ENCODE measurements at regions not wholly inside any gene's neighbourhood (a gene's known extent, or its start where the extent isn't known, plus 50 kb on each side); places are given as distances from the start of the nearest gene placed in this dataset.
A peak's percentile ranks its signal among the peaks of the same experiment; 100 is the strongest.
"Not testable (repeated sequence)": the region's sequence is repeated elsewhere in the genome, so short reads cannot be mapped to it uniquely, and the experiment has no call there.

DNA sequence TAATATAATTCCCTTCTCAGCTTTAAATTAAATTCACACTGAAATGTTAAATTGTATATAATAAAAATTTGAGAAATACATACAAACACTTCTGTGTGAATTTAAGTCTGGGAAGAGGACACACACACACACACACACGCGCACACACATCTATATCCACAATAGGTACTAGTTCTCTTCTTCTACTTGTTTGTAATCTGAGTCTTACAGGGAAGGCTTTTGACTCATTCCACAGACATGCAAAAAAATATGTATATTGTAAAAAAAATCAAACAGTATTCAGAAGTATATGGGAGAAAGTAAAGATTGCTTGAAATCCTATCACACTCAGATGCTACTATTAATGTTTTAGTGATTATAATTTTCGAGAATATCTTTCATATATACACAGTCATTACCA is 276.2 kb downstream of the MDFIC start:
- DNase-seq, result no peak

DNA sequence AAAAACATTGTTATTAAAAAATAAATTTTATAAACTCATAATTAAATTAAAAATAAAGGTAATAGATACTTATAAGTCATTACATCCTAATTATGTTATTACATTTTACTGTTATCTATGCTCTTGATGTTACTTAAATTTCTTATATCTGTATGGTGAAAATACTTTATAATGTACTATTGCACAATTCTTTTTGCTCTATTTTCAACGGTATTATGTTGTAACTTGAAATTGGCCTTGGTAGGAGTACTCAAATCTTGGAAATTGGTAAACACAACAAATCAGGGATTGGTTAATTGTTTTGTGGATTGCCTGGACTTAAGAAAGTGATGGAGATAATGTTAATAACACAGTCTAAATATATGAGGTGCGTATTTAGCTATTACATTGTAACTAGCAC is 273.3 kb downstream of the MDFIC start:
- DNase-seq, result no peak

DNA sequence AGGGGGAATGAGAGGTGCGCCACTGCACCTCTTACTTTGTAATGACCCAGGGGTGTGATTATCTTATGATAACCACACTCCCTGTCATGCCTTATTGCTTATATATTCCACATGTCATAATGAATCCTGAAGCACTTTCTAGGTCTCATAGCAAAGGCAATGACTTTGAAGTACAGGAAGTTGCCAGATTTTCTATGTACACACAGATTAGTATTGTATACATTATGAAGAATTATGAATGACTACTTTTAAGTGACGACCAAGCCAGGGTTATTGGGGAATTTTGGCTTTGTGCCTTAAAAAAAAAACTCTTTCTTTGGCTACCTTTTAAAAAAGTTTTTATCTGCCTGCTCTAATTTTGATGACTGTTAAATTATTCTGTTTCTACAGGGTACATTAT is 269.6 kb downstream of the MDFIC start:
- DNase-seq, result no peak

DNA sequence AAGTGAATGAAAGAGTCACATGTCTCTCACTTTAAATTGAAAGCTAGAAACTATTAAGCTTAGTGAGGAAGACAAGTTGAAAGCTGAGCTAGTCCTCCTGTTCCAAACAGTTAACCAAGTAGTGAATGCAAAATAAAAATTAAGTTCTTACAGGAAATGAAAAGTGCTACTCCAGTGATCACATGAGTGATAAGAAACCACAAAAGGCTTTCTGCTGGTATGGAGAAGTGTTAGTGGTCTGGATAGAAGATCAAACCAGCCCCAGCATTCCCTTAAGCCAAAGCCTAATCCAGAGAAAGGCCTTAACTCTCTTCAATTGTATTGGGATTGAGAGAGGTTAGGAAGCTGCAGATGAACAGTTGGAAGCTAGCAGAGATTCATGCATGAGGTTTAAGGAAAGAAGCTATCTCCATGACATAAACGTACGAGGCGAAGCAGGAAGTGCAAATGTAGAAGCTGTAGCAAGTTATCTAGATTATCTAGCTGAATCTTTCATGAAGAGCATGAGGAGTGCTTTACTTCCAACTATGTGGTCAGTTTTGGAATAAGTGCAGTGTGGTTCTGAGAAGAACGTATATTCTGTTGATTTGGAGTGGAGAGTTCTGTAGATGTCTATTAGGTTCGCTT is 261.6 kb downstream of the MDFIC start:
- no peak for DNase-seq

DNA sequence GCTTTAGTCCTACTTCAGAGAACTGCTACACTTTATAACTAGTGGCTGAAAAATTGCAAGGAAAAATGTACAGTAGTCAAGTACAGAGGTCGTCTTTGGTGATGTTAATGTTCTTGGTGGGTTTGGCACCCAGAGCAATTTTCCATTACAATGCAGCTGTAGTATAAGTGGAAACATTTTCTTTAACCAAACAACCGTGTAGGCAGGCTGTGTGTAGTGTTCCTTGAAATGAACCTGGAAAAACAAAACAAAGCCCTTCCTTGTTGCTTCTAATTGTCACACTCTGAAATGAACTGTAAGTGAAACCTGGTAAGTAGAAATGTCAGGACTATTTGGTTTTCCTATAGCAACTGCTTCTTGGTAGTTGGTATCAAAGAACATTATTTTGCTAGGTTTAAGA is 256.9 kb downstream of the MDFIC start:
- DNase-seq, result peak; percentile 68

DNA sequence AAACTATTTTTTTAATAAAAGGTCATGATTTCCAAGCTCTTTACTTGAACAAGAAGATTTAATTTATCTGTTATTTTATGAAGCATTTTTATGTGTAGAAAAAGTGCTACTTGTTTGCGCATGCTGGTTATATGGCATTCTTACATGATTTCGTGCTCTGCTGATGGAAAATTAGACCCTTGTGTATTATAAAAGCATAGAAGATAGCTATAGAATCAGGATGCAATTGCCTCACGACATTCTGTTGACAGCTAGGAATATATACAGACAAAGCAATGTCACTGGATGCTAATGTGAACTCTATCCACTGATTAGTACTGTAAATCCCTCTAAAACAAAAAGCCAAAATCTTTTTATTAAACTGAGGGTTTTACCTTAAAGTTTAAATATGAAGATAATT is 255.9 kb downstream of the MDFIC start:
- DNase-seq, result no peak

DNA sequence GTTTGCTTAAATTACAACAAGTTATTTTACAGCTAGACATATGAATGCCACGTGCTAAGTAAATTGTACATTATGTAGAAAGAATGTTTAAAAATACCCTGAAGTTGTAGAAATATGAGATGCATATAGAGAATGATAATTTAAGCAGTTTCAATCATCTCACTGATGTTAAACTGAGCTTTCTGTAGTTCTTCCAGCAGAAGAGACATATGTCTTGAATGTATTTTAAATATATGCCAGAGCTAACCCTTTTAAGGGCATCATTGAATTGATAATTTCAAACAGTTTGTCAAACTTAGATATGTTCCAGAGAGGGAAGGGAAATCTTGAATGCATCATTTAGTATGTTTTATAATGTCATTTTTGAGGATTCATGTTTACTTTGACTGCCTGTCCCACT is 255.2 kb downstream of the MDFIC start:
- DNase-seq, result no peak

DNA sequence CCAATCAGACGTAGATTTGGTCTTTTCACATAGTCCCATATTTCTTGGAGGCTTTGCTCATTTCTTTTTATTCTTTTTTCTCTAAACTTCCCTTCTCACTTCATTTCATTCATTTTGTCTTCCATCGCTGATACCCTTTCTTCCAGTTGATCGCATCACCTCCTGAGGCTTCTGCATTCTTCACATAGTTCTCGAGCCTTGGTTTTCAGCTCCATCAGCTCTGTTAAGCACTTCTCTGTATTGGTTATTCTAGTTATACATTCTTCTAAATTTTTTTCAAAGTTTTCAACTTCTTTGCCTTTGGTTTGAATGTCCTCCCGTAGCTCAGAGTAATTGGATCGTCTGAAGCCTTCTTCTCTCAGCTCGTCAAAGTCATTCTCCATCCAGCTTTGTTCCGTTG is 250.5 kb downstream of the MDFIC start:
- not testable (repeated sequence) for DNase-seq

DNA sequence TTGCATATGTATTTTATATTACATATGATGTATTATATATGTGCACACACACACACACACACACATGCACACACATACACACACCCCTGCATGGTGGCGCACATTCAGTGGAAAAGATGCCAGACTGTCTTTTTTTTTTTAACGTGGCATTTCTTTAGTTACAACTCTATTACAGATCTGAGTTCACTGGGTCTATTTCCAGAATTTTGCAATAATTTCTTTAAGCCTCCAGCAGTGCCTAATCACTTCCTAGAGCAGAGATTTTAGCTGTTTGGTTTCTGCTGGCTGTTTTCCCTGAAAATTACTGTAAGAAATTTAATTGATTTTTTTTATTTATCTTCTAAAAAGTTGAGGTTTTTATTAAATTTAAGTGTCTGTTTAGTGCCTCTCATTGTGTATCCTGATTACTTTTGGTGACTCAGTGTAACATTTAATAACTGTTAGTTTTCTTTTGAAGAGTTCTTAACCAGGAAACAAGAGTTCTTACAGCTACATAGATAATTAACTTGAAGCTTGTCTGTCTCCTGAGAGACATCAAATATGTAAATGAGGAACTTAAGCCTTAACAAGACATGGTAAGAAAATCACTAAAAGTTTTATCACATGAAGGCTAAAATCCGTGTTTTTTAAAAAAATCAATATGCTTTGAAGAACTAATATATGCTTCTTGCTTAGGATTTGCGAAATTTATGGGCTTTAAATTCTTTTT is 232.0 kb downstream of the MDFIC start:
- DNase-seq, result no peak

DNA sequence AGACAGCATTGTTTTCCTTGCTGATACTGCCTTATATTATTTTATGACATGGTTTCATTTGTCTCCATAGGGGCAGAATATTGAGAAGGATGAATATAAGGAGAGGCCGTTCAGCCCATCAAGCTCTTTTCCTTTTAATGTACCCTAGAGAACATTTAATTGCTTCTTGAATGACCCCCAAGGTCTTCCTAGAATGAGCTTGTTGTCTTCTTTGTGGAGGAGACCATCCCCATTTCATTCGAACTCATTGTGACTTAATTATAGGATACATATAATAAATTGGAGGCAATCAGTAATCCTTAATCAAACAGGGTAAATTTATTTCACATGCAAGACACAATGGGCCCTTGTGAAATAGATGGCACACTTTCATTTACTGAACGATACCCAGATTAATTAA is 231.3 kb downstream of the MDFIC start:
- no peak for DNase-seq

DNA sequence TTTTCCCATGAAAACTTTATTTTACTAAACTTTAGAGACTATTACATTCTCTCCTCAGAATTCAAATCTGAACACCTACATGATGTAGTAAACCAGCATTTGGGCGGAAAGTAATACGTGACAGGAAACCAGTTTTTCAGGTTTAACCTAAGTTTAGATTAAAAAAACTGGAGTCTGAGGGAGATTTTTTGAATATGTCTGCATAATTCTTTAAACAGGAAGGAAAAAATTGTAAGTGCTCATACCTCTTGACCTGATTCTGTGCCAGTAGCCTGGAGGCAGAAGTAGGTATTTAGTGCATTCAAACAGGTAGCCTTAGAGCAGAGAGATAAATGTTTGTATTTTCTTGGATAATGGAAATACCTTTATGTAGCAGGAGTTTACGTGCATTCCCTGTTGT is 224.3 kb downstream of the MDFIC start:
- peak; percentile 64 for DNase-seq

DNA sequence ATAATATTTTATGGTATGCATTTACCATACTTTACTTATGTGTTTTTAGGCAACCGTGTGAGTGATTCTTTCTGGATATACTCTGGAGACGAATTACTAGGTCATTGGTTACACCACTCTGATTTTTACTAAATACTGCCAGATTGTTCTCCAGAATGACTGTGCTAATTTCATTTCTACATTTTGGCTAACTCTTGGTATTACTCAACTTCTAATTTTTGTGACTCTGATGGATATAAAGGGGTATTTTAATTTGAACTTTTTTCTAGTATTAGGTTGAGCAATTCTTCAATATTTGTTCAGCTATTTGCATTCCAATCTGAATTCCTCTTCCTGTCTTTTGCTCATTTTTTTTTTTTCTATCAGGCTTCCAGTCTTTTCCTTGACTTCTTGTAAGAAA is 223.6 kb downstream of the MDFIC start:
- DNase-seq, result no peak

DNA sequence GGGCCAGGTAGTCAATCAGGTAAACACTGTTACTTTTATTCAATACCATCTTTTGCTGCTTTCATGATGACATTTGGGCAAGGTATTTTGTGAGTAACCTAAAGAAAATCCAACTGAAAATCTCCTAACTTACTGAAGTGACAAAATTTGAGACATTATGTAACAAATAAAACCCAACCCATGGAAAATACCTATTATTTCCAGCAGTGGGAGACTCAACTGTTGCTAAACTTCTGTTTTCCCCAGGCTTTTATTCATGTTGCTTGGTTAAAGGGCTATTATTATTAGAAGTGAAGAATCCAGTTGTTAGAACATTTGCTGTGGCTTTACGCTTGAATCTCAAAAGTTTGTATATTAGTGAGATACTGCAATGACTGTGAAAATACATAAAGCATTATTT is 215.9 kb downstream of the MDFIC start:
- no peak for DNase-seq

DNA sequence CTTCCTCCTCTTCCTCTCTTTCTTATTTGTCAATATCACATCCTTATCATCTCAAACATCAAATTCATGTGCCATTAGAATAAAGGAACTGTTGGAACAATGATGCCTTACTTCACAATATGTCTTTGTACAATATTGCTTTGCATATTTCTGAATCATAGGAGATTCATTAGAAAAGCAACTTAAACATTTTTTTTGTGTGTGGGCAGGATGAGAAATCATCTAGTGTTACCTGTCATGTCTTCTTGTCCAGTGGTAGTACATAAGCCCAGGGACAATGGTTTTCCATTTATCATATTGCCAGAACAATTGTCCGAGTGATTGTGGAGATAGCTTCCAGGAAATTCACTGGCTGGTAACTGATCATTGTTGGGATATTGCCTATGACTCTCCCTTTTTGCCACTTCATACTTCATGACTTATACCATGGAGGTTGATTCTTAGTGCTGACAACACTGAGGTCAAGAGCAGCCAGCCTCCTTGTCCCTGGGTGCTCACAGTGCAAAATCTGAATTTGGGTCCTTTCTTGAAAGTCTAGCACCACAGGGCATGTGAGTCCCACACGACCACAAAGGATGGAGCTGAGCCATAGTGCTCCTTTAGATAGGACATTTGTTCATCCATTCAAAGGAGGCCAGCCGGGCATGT is 215.0 kb downstream of the MDFIC start:
- no peak for DNase-seq

DNA sequence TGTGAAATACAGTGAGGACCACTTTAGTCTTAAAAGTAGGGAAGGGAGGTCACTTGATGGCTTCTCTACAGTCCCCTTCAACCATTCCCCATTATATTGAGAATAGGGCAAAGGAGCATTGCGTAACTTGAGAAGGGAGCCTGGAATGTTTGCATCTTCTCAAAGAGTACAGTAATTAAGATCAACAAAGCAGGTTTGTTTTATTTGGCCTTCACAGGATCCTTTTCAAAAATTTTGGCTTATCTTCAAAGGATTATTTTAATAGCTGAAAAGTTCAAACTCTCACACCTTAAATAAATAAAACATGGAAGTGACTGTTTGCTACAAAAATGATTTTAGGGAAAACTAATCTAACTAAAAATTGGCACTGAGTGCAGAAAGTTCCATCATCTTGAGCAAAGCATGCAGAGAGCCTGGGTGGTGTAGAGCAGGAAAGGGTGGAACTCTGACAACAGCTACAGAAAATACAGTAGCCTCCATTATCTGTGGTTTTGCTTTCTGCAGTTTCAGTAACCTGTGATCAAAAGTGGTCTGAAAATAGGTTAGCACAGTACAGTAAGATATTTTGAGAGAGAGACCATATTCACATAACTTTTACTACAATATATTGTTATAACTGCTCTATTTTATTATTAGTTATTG is 214.0 kb downstream of the MDFIC start:
- no peak for DNase-seq

DNA sequence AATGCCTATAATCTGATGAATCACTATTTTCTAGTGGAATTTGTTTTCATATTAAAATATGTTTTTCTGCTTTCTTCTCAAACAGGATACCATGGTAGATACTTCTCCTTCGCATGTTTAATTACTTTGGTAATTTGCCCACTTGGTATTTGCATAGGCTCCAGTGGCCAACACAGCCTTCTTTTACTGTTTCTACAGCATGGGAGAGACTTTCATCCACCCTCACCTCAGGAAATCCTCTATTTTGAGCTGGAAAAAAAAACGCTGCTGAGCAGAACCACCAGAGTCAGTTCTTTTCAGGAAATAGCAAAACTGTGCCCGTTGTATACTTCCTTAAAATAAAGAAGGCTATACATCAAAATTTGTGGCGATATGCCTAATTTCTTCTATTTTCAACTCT is 213.3 kb downstream of the MDFIC start:
- peak; percentile 17 for DNase-seq

DNA sequence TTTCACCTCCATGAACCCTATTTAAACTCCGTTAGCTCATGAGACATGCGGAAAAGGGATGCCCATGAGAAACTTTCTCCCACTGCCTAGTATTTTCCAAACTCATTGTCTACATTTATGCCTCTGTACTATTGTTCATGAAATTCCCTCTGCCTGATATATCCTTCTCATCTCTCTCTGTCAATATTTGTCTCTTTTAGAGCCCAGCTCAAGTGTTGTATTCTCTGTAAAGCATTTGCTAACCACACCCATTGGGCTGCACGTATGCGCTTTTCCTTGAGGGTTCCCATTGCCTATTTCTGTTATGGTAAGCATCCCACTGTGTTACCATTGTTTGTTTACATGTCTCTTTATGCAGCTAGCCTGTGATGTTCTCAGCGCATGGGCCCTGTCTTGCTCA is 211.4 kb downstream of the MDFIC start:
- DNase-seq, result no peak

DNA sequence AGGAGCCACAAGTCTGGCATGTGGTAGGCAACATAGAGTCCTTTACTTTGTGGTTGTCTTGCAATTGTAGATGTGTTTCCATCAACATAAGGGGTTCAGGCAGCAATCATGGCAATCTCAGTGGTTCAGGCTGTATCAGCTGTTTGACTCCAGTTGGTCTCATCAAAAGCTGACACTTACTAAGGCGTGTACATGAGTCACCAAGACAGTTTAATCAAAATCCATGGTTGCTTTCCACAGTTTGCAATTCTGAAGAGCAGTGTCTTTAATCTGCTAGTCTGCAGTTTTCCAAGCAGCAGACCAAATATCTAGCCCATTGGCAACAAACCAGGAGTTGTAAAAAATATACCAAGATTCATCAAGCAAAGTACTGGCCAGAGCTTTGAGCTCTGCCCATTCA is 210.2 kb downstream of the MDFIC start:
- DNase-seq, result no peak

DNA sequence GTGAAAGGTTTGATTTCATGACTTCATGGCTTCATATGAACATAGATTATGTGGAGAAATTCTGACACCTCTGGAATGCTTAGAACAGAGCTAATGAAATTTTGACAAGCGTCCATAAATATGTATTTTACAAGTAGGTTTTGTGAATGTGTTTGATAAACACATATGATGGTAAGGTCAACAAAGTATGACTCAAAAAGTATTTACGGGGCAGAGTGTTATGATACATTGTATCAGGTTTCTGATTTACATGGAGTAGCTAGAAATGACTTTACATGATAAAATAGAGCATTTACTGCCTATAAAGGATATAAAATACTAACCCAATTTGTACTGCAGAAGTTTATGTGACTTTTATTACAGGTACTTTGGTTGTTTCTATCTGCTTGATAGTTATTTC is 206.3 kb downstream of the MDFIC start:
- DNase-seq, result no peak

DNA sequence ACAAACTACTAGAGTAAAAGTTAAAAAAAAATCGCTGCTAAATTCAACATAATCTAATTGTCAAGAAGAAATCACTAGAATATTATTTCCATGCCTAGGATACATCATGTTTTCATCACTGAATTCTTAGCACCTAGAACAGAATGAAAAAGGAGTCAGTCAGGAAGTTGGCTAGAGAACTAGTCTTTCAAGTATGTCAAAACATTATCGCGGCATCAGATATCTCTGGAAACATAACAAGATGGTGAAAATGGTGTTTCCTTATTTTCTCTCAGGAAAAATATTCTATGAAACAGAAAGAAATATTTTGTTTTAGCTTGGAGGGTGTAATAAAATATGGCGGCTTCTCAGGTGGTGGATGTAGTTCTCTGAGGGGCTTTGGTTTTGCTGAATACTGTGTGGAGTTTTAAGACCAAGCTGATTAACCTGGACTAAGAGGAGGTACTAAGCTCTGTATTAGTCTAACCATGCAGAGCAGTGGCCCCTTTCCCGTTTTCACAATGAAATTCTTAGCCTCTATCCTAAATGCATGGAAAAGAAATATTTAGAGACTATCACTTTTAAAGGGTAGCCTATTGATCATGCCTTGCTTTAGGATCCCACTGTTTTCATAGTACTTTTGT is 205.6 kb downstream of the MDFIC start:
- DNase-seq, result no peak

DNA sequence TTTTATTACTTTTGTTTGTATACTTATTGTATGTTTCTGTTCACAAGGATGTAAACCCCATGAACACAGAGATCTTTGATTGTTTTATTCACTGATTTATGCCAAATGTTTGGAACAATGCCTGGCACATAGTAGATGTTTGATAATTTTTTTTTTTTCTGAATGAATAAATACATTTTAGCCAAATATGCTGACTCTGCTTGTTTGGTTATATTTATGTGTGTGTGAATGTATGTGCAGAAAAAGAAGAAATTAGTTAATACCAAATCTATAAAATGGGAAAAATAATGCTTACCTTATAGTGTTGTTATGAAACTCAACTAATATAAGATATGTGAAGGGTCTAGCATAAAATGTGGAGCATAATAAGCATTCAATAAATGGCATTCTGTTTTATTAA is 203.9 kb downstream of the MDFIC start:
- DNase-seq, result no peak

DNA sequence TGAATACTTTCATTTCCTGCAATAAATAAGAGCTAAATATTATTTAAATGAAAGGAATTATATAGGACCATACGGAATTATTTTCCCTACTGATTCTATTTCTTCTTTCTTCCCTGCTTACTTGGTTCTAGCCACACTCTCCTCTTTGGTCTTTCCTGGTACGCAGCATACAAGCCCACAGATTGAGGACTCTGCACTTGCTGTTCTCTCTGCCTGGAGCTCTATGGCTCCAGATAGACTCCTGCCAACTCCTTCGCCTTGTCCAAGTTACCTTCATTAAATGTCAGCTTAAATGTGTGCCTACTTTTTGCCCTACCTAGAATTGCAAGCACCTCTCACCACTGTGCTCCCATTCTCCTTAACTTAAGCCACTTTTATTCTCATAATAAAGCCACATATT is 203.4 kb downstream of the MDFIC start:
- no peak for DNase-seq

DNA sequence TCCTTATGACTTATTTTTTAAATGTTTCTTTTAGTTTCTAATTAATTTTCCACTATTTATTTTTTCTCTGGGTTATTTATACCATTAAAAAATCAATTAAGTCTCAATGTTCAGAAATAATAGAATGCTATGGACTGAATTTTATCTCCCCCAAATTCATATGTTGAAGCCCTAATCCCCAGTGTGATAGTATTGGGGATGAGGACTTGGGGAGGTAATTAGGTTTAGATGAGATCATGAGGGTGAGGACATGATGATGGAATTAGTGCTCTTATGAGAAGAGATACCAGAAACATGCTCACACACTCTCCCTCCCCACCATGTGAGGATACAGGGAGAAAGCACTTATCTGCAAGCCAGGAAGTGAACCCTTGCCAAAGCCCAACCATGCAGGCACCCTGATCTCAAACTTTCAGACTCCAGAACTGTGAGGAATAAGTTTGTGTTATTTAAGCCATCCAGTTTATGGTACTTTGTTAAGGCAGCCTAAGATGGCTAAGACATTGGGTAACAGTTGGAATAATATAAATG is 202.6 kb downstream of the MDFIC start:
- DNase-seq, result no peak
